NB4 (cell line): ENCODE measurements at regions not wholly inside any gene's neighbourhood (a gene's known extent, or its start where the extent isn't known, plus 50 kb on each side); places are given as distances from the start of the nearest gene placed in this dataset.

ENCODE experiments used
- CTCF ChIP-seq: IDR thresholded peaks from one replicate; pipeline ENCODE4 v1.5.1; 2012; ENCODE audit warnings: low read depth, low read length
- MAX ChIP-seq: IDR thresholded peaks from 2 replicates; pipeline ENCODE4 v1.6.1; 2011; ENCODE audit warnings: low read depth, low read length
- MYC ChIP-seq: IDR thresholded peaks from 2 replicates; pipeline ENCODE4 v1.6.1; 2011; ENCODE audit warnings: low read depth, low read length
- POLR2A ChIP-seq: IDR thresholded peaks from 2 replicates; pipeline ENCODE4 v1.6.1; 2011; ENCODE audit warnings: mild to moderate bottlenecking; ENCODE audit not compliant: insufficient read length; ENCODE audit errors: extremely low read depth

GRCh38 chr1:222045236-222045635, 303.3 kb upstream of the DUSP10 start:
- TF ChIP-seq POLR2A (no peak), CTCF (no peak), MAX (no peak), MYC (no peak)
